GM20431 (cell line): ENCODE measurements at regions not wholly inside any gene's neighbourhood (a gene's known extent, or its start where the extent isn't known, plus 50 kb on each side); places are given as distances from the start of the nearest gene placed in this dataset.

Experiments used
- in situ Hi-C: fragments of 300-500 bp; cut with MseI, MboI; formaldehyde crosslinking; loops from one replicate; pipeline ENCODE4 v1.15.0; 2020; ENCODE audit warnings: low sequenced_read_pairs; ENCODE audit not compliant: unreplicated experiment

DNA sequence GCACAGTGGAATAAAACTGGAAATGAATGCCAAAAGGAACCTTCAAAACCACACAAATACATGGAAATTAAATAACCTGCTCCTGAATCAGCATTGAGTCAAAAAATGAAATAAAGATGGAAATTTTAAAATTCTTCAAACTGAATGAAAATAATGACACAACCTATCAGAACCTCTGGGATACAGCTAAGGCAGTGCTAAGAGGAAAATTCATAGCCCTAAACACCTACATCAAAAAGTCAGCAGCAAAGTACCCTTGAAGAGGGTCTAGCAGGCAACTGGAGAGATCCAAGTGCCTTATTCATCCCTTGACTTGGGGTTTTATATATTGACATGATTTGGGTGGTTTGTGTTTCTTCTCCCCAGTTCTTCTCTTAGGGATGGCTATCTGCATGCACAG, 294.1 kb downstream of the PMP22 start:
- in situ Hi-C loops: no loop called here

DNA sequence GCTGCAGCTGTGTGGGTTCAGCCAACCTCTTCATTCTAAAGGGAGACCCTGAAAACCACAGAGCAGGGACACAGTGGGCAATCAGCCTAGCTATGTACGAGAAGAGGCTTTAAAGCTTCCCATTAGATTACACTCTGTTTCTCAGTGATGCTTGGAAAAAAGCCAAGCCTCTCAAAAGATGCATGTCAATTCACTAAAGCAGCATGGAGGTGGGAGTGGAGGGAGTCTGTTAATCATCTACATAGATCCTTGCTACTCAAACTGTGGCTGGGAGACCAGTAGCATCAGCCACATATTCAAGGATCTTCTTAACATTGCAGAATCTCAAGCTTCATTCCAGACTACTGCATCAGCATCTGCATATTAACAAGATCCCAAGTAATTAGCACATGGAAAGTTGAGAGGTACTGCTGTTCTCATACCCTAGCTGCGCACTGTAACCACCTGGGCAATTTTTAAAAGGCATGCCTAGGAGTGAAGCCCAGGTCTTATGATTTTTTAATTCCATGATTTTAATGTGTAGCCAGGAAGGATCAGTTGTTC, 305.9 kb downstream of the PMP22 start:
- in situ Hi-C loops: no loop called here

GRCh38 chr17:14953405-14953804, 311.7 kb downstream of the PMP22 start:
- in situ Hi-C loops: no loop called here

GRCh38 chr17:14950686-14951085, 314.4 kb downstream of the PMP22 start:
- in situ Hi-C loops: no loop called here

DNA sequence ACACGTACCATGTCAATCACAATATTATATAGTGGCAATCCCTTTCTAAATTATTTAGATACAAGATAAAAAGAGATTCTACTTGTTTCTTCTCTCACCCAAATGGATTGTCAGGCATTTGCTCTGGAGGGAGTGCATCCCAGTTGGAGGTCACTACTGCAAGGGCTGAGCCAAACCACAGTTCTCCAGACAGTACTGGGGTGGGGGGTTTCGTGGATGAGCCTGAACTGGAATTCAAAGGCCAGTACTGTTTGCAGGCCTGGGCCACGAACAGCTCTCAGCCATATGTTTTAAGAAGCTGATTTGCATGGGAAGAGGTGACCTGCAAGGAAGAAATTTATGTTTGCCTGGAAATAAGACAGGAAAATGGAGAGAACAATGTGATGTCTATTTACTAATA, 314.9 kb downstream of the PMP22 start:
- in situ Hi-C loops: no loop called here

DNA sequence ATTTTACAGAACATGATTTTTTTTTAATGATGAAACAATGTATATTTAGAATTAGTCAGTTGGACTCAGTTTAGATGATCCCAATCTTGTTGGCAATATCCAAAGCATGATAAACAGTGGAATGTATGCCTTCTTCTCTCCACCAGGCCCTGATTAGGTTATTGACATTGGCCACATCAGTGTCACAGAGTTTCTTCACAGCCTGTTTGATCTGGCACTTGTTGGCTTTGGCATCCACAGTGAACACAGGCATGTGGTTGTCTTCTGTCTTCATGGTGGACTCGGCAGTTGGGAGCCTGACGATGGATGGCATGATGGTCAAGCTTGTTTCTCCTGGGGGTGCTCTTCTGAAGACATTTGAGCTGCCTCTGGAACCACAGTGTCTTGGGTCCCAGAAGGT, 317.5 kb downstream of the PMP22 start:
- in situ Hi-C loops: loop anchor here (25.0 kb wide), 2 partner anchors 90 to 1360 kb away; no protein-coding TSS in a partner anchor

GRCh38 chr17:14946481-14946880, 318.6 kb downstream of the PMP22 start:
- in situ Hi-C loops: loop anchor here (25.0 kb wide), 2 partner anchors 91 to 1359 kb away; no protein-coding TSS in a partner anchor

DNA sequence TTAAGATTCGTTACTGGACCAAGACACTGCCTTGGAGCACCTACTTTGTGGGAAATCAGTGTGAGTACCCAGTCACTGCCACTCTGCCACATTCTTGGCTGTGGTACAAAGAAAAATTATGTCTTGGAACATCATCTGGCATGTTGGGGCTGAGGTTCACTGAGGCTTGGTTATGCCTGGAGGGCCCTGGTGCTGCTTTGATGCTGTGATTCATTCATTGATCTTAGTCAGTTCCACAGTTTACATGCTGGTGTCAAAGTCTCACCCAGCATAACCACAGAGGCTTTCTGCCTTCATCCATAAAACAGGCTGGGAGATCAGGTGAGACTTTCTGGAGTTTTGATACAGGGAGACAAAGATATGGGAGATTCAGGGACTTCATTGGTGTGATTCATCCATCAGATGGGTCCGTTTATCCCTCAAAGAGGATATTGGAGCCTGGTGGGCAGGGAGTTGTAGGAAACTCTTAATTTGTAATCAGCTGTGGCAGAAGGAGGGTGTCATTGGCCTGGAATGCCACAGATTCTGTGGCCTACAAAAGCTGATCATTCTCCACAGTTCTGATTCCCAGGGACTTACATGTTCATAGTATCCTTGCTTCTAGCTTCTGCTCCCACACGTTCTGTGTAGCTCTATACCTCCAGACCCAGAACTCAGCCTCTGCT, 322.5 kb downstream of the PMP22 start:
- in situ Hi-C loops: loop anchor here (25.0 kb wide), 2 partner anchors 95 to 1355 kb away; no protein-coding TSS in a partner anchor

- in situ Hi-C loops: loop anchor here (25.0 kb wide), 2 partner anchors 96 to 1354 kb away; no protein-coding TSS in a partner anchor
Measured at GRCh38 chr17:14940938-14941265, 324.2 kb downstream of the PMP22 start.

- in situ Hi-C loops: loop anchor here (25.0 kb wide), 2 partner anchors 97 to 1353 kb away; no protein-coding TSS in a partner anchor
Measured at GRCh38 chr17:14940108-14940937, 324.8 kb downstream of the PMP22 start.

DNA sequence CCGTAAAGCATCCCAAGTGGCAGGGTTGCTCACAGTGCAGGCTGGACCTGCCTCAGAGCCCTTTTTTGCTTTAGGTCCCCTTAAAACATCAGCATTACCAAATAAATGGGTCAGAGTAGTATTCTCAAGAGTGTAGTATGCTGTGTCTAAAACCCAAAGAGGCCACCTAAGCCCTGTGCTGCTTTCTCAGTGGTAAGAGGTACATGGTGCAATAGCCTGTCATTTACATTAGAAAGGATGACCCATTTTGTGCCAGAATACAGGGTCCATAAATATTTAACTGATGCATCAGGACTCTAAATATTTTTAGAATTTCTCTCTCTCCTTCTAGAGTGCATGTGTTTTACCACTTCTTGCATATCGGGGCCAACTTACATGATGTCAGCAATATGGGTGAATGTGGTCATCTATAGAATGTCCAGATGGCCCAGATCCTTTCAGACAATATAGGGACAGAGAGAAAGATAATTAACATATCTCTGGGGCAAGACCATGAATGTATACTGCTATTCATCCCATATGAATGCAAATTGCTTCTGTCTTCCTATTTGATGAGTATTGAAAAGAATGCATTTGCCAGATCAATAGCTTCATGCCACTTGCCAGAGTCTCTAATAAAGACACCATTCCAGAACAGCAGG, 329.2 kb downstream of the PMP22 start:
- in situ Hi-C loops: loop anchor here (25.0 kb wide), 2 partner anchors 101 to 1349 kb away; no protein-coding TSS in a partner anchor

GRCh38 chr17:14935139-14935841, 329.8 kb downstream of the PMP22 start:
- in situ Hi-C loops: loop anchor here (25.0 kb wide), 2 partner anchors 102 to 1348 kb away; no protein-coding TSS in a partner anchor

DNA sequence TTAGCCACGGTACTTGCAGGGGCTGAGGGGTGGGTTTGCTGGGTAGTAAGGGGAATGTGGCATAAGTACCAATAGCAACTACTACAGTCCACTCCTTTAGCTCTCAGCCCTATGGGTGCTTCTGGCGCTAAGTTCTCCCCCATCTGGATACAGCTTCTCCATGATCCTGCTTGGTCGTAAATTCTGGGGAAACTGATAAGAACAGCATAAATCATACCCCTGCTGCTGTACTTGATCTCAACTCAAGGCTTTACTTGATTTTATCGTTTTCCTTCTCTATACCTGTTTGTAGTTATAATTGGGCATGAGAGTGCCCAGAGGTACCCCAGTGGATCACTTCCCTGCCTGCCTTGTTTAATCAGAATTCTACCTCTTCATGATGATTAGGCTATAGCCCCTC, 331.4 kb downstream of the PMP22 start:
- in situ Hi-C loops: loop anchor here (25.0 kb wide), 2 partner anchors 104 to 1346 kb away; no protein-coding TSS in a partner anchor

GRCh38 chr17:14926526-14927122, 338.5 kb downstream of the PMP22 start:
- in situ Hi-C loops: loop anchor here (25.0 kb wide), 2 partner anchors 111 to 1339 kb away; no protein-coding TSS in a partner anchor

- in situ Hi-C loops: loop anchor here (25.0 kb wide), 2 partner anchors 111 to 1339 kb away; no protein-coding TSS in a partner anchor
Measured at GRCh38 chr17:14926073-14926472, 339.1 kb downstream of the PMP22 start.

DNA sequence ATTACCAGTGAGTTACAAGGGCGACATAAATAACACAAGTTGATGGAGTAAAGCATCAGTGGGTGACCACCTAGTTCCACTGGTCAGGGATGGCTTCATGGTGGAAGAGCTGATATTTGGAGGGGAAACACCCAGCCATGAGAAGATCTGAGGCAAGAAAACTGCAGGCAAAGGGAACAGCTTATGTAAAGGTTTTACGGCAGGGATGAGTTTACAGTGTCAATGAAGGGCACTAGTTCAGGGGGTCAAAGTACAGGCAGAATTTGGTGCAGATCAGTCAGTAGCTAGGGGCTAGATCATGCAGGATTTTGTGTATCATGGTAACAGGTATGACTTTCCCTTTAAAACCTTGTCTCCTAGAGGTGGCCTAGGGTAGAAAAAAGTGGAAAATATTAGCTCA, 339.6 kb downstream of the PMP22 start:
- in situ Hi-C loops: loop anchor here (25.0 kb wide), 2 partner anchors 112 to 1338 kb away; no protein-coding TSS in a partner anchor

DNA sequence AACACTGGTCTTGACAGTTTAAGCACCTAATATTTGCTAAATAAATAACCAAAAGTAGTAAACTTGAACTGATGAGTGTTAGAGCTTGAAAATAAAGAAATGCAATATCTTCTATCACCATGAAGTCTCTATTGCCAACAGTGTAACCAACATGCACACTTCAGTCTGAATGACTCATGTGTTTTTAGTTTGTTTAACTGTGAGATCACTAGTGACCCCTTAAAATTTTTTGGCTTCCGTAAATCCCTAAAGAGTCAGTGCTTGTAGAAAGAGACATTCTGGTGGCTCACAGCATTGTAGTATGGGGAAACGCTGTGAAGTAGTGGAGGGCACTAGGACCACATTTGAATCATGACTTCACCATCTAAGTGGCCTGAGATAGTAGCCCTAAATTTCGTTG, 341.1 kb downstream of the PMP22 start:
- in situ Hi-C loops: no loop called here

GRCh38 chr17:14922411-14922810, 342.7 kb downstream of the PMP22 start:
- in situ Hi-C loops: no loop called here

DNA sequence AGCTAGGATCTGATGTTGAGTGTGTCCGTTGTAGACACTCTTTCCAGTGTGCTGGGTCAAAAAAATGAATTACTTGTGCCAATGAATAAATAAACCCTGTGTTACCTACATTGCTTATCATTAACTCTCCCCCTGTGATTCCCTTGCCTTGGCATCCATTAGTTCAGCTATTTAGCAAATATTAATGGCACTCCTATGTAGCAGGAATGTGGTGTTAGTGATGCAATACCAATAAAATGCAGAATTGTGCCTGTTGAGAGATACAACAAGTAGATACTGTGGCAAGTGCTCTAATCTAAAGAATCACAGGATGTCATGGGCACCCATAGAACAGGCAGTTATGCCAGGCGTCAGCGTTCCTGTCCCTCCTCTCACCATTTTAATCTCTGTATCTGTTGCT, 343.2 kb downstream of the PMP22 start:
- in situ Hi-C loops: no loop called here
